Stomach (tissue), 8 donors: ENCODE measurements at regions not wholly inside any gene's neighbourhood (a gene's known extent, or its start where the extent isn't known, plus 50 kb on each side); places are given as distances from the start of the nearest gene placed in this dataset.

Source experiments
- DNase-seq, 2 donors: peaks; one replicate each; pipeline versions ENCODE4 v3.0.0 to v3.0.0-alpha.2; 2013 to 2019
- H3K27ac ChIP-seq, 5 donors: fragments of 200-600 bp in 4 of 5; sonication (generic) in 4 of 5; one replicate each; pipeline ENCODE4 v1.5.1; 2013 to 2019; ENCODE audit warnings: mild to moderate bottlenecking in 1 of 5, moderate library complexity in 1 of 5
- H3K27me3 ChIP-seq, 3 donors: fragments of 200-600 bp; sonication (generic); one replicate each; pipeline ENCODE4 v1.5.1; 2017 to 2019; ENCODE audit warnings: mixed run types in 1 of 3
- H3K36me3 ChIP-seq, 4 donors: fragments of 200-600 bp; sonication (generic); 1 replicate in 3 of 4; 2 replicates in 1 of 4; pipeline ENCODE4 v1.5.1; 2016 to 2019
- H3K4me1 ChIP-seq, 4 donors: fragments of 200-600 bp; sonication (generic); one replicate each; pipeline ENCODE4 v1.5.1; 2016 to 2019
- H3K4me3 ChIP-seq, 4 donors: fragments of 200-600 bp; sonication (generic) in 3 of 4; one replicate each; pipeline ENCODE4 v1.5.1; 2016 to 2019; ENCODE audit warnings: mild to moderate bottlenecking in 1 of 4
- H3K9me3 ChIP-seq, 4 donors: fragments of 200-600 bp; sonication (generic); one replicate each; pipeline ENCODE4 v1.5.1; 2016 to 2019
- EP300 ChIP-seq: sonication (generic); formaldehyde crosslinking; IDR thresholded peaks from one replicate; pipeline ENCODE4 v1.6.1; 2017; ENCODE audit warnings: antibody characterized with exemption
- POLR2A ChIP-seq, 4 donors: fragments of 450-650 bp; IDR thresholded peaks; one replicate each; pipeline ENCODE4 v1.6.1; 2016; ENCODE audit warnings: antibody characterized with exemption in 4 of 4, control low read depth in 2 of 4, mild to moderate bottlenecking in 1 of 4, moderate library complexity in 1 of 4
- POLR2AphosphoS5 ChIP-seq, 3 donors: sonication (generic); formaldehyde crosslinking; IDR thresholded peaks; one replicate each; pipeline ENCODE4 v1.6.1; 2016; ENCODE audit warnings: antibody characterized with exemption in 3 of 3
- WGBS, 5 donors: extraction: QIAGEN DNeasy Blood & Tissue Kit in 3 of 5; methylation state at CpG; one replicate each; pipeline versions ENCODE4 v1.1.5 to v1.1.7; 2013 to 2018; 5-methylcytosine and 5-hydroxymethylcytosine counted together
- intact Hi-C: fragments of 100-400 bp; cut with DNase I; formaldehyde crosslinking; loops from one replicate; pipeline ENCODE4 v1.15.1; 2023; ENCODE audit warnings: low total_unique reads
- TF ChIP-seq, protein P1 (sequence below), 7 experiments: fragments of 450-650 bp in 4 of 7; fragments of 200-600 bp in 3 of 7; sonication (generic) in 3 of 7; IDR thresholded peaks; one replicate each; pipeline ENCODE4 v1.5.1; 2016 to 2019; ENCODE audit warnings: antibody characterized with exemption in 7 of 7, control low read depth in 2 of 7, mild to moderate bottlenecking in 1 of 7
- donor health status: healthy with polysubstance abuse.
- donor health status: Bipolar disorder and iron deficiency.
- donor health status: healthy.

DNA sequence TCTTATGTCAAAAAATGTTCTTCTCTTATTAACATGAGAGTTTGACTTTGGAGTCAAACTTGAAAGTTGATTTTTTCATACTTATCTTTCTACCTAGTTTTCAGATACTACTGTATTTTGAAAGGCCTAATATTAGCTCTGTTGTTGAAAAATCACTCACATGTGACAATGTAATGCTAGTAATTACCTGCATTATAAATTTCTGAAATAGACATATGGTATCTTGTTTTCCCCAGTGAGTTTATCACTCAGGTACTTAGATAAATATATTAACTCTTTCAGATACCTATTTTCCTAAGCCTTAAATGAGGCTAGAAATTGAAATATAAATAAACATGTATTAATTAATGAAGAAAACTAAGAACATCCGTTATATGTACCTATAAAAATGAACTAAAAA, 2089.3 kb downstream of the MAT2B start:
- 76 to 90% (median 84%) methylated on average over 1 of the region's 1 CpG for WGBS, 5 donors
- Histone ChIP-seq H3K4me3 (no peak overlapping the region), H3K27me3 (no peaks in the 10 kb centered on the region), H3K27ac (no peak overlapping the region), H3K36me3 (no peaks in the 10 kb centered on the region), H3K4me1 (no peaks in the 10 kb centered on the region), H3K9me3 (no peaks in the 10 kb centered on the region)
- intact Hi-C loops: no loop called here
- TF ChIP-seq, protein P1, sequence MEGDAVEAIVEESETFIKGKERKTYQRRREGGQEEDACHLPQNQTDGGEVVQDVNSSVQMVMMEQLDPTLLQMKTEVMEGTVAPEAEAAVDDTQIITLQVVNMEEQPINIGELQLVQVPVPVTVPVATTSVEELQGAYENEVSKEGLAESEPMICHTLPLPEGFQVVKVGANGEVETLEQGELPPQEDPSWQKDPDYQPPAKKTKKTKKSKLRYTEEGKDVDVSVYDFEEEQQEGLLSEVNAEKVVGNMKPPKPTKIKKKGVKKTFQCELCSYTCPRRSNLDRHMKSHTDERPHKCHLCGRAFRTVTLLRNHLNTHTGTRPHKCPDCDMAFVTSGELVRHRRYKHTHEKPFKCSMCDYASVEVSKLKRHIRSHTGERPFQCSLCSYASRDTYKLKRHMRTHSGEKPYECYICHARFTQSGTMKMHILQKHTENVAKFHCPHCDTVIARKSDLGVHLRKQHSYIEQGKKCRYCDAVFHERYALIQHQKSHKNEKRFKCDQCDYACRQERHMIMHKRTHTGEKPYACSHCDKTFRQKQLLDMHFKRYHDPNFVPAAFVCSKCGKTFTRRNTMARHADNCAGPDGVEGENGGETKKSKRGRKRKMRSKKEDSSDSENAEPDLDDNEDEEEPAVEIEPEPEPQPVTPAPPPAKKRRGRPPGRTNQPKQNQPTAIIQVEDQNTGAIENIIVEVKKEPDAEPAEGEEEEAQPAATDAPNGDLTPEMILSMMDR (IDR thresholded peaks at IDR 0.05): no peak
- no peak for TF ChIP-seq POLR2AphosphoS5 (IDR thresholded peaks at IDR 0.05)
- TF ChIP-seq EP300: no peak
- TF ChIP-seq POLR2A (IDR thresholded peaks at IDR 0.05): no peak
- no peak for DNase-seq

DNA sequence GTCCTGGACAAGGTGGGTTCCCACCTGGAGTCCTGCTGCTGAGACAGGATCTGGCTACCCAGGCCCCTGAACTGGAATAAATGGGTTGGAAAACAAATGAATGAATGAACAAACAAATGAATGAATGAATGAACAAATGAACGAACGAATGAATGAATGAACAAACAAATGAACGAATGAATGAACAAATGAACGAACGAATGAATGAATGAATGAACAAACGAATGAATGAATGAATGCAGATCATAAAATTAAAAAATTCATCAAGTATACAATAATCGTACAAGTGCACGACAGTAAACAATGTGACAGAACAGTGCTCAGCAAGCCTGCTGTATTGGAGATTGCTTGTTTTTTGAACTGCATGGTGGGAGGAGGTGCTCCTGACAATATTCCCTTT, 2097.1 kb downstream of the MAT2B start:
- no peak for DNase-seq
- 57 to 75% (median 65%) methylated on average over 8 of the region's 8 CpGs for whole genome bisulfite sequencing, 5 donors
- H3K36me3 ChIP-seq: no peaks in the 10 kb centered on the region
- H3K4me1 ChIP-seq: no peaks in the 10 kb centered on the region
- no peaks in the 10 kb centered on the region for H3K9me3 ChIP-seq
- H3K27ac ChIP-seq: no peak overlapping the region
- TF ChIP-seq EP300: no peak
- TF ChIP-seq, protein P1 (IDR thresholded peaks at IDR 0.05): no peak
- TF ChIP-seq POLR2AphosphoS5 (IDR thresholded peaks at IDR 0.05): no peak
- no peak for TF ChIP-seq POLR2A (IDR thresholded peaks at IDR 0.05)
- no peak overlapping the region for H3K4me3 ChIP-seq
- intact Hi-C loops: no loop called here
- H3K27me3 ChIP-seq: no peaks in the 10 kb centered on the region

DNA sequence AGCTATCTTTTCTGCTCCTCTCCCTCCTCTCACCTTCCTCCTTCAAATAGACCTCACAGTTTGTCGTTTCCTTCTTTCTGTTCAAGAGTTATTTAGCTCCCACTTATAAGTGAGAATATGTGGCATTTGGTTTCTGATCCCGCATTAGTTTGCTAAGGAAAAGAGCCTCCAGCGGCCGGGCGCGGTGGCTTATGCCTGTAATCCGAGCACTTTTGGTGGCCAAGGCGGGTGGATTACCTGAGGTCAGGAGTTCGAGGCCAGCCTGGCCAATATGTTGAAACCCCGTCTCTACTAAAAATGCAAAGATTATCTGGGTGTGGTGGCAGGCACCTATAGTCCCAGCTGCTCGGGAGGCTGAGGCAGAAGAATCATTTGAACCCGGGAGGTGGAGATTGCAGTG, 2101.6 kb downstream of the MAT2B start:
- Histone ChIP-seq H3K4me1 (no peaks in the 10 kb centered on the region), H3K27ac (no peak overlapping the region), H3K36me3 (no peaks in the 10 kb centered on the region), H3K4me3 (no peak overlapping the region), H3K27me3 (no peaks in the 10 kb centered on the region), H3K9me3 (no peaks in the 10 kb centered on the region)
- TF ChIP-seq POLR2AphosphoS5 (IDR thresholded peaks at IDR 0.05) (no peak), EP300 (no peak), POLR2A (IDR thresholded peaks at IDR 0.05) (no peak)
- TF ChIP-seq, protein P1 (IDR thresholded peaks at IDR 0.05): no peak
- intact Hi-C loops: no loop called here
- 92 to 95% (median 93%) methylated on average over 12 of the region's 12 CpGs for WGBS, 5 donors
- no peak for DNase-seq

DNA sequence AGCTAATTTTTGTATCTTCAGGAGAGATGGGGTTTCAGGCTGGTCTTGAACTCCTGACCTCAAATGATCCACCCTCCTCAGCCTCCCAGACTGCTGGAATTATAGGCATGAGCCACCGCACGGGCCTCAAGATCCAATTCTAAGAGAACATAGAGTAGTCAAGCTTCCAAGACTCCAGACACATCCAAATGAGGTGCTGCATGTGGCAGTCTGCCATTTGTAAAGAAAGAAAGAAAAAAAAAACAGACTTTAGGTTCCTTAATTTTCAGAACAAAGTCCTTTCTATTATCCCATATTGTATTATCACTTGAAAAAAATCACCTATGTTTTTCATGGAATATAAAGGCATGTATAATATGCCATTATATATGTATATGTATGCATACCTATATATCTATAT, 2104.5 kb downstream of the MAT2B start:
- no peak for TF ChIP-seq EP300
- no peak for TF ChIP-seq POLR2A (IDR thresholded peaks at IDR 0.05)
- TF ChIP-seq, protein P1 (IDR thresholded peaks at IDR 0.05): no peak
- no peak for TF ChIP-seq POLR2AphosphoS5 (IDR thresholded peaks at IDR 0.05)
- H3K9me3 ChIP-seq: no peaks in the 10 kb centered on the region
- no peak for DNase-seq
- no peak overlapping the region for H3K4me3 ChIP-seq
- H3K36me3 ChIP-seq: no peaks in the 10 kb centered on the region
- no peaks in the 10 kb centered on the region for H3K4me1 ChIP-seq
- WGBS, 5 donors: 80 to 92% (median 89%) methylated on average over 2 of the region's 2 CpGs
- H3K27me3 ChIP-seq: no peaks in the 10 kb centered on the region
- intact Hi-C loops: no loop called here
- H3K27ac ChIP-seq: no peak overlapping the region
